ENCODE measurements at regions not wholly inside any gene's neighbourhood (a gene's known extent, or its start where the extent isn't known, plus 50 kb on each side); places are given as distances from the start of the nearest gene placed in this dataset.
A peak's percentile ranks its signal among the peaks of the same experiment; 100 is the strongest.

DNA sequence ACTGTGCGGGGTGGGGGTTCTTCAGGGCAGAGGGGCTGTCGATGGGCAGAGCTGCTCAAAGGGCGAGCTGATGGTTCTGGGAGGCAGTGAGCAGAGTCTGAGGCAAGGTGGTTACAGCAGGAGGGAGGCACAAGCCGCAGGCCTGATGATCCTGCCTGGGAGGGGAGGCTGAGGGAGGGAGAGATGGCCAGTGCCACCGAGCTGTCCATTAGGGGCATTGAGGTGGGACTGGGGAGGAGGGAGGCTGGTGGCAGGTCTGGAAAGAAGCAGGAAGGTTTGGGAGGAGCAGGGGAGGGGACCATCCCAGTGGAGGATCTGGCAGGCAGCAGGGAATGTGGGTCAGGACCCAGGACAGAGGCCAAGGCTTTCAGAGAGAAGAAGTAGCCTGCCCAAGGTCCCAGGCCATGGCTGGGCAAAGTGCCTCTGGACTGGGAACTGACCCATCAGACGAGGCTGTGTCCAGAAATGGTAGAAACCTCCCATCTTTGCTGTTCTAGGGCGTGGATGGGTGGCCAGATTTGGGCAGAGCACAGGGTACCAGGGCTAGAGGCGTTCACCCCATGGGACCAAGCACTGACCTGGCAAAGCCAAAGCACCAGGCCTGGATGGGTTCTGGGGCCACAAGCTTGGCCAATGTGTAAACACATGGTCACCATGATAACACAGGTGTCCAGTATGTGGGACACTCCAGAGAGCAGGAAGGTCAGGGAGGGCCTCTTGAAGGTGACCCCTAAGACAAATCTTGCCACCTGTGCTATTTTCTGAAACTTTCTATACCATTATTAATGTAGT, 55.5 kb downstream of the INHBB start:
- H3K27me3 Mint-ChIP-seq (ENCODE audit: insufficient read depth, low read depth) = peaks cover 12% of the 10 kb centered on the region
- no peaks in the 10 kb centered on the region for H3F3A ChIP-seq (ENCODE audit: low read depth)
- no peak overlapping the region for H3K9ac ChIP-seq
- no peak overlapping the region for H3K4me2 ChIP-seq
- H3K27me3 ChIP-seq = no peaks in the 10 kb centered on the region
- H3K9me3 Mint-ChIP-seq = no peaks in the 10 kb centered on the region
- no peak overlapping the region for H3K4me3 Mint-ChIP-seq
- no peaks in the 10 kb centered on the region for H3K4me1 ChIP-seq
- no peak overlapping the region for H2AFZ ChIP-seq (replicated peaks)
- TF ChIP-seq, protein P1, sequence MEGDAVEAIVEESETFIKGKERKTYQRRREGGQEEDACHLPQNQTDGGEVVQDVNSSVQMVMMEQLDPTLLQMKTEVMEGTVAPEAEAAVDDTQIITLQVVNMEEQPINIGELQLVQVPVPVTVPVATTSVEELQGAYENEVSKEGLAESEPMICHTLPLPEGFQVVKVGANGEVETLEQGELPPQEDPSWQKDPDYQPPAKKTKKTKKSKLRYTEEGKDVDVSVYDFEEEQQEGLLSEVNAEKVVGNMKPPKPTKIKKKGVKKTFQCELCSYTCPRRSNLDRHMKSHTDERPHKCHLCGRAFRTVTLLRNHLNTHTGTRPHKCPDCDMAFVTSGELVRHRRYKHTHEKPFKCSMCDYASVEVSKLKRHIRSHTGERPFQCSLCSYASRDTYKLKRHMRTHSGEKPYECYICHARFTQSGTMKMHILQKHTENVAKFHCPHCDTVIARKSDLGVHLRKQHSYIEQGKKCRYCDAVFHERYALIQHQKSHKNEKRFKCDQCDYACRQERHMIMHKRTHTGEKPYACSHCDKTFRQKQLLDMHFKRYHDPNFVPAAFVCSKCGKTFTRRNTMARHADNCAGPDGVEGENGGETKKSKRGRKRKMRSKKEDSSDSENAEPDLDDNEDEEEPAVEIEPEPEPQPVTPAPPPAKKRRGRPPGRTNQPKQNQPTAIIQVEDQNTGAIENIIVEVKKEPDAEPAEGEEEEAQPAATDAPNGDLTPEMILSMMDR (IDR thresholded peaks at IDR 0.05) = no peak
- no peak for TF ChIP-seq EZH2 (IDR thresholded peaks at IDR 0.05)
- TF ChIP-seq EZH2phosphoT487 (IDR thresholded peaks at IDR 0.05) = no peak
- no peaks in the 10 kb centered on the region for H3K36me3 Mint-ChIP-seq
- H3K4me3 ChIP-seq = no peak overlapping the region
- peak; percentile 21 for DNase-seq (ENCODE audit: low spot score)
- H3K27ac ChIP-seq = no peak overlapping the region
- no peaks in the 10 kb centered on the region for H3K36me3 ChIP-seq
- H3K4me1 Mint-ChIP-seq = peaks cover 9% of the 10 kb centered on the region
- H3K79me2 ChIP-seq (ENCODE audit: low read depth) = no peaks in the 10 kb centered on the region
- H3K9me3 ChIP-seq (ENCODE audit: low read depth) = no peaks in the 10 kb centered on the region
- H3K27ac Mint-ChIP-seq = no peak overlapping the region
- no peaks in the 10 kb centered on the region for H4K20me1 ChIP-seq (ENCODE audit: low read depth)

DNA sequence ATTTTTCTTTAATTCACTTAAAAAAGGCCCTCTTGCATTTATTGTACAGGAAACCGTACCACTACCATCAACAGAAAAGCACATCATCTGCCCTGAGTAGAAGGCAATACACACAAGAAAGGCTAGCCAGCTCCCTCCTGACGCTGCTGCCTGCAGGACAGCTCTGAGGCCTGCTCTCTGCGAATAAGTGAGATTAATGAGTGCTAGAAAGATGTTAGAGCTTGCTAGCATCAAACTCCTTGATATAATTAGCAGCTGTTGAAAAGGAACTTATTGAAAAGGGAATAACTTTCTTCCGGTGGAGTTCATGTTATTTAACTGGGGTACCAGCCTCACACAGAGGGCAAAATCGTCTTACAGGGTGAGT, 56.1 kb downstream of the INHBB start:
- no peaks in the 10 kb centered on the region for H3K36me3 ChIP-seq
- H3K27ac ChIP-seq = no peak overlapping the region
- H3K9ac ChIP-seq = no peak overlapping the region
- Mint-ChIP-seq H3K27me3 (ENCODE audit: insufficient read depth, low read depth) (peaks cover 12% of the 10 kb centered on the region), H3K9me3 (no peaks in the 10 kb centered on the region), H3K36me3 (no peaks in the 10 kb centered on the region), H3K27ac (no peak overlapping the region), H3K4me1 (peaks cover 9% of the 10 kb centered on the region), H3K4me3 (no peak overlapping the region)
- H3K9me3 ChIP-seq (ENCODE audit: low read depth) = no peaks in the 10 kb centered on the region
- no peaks in the 10 kb centered on the region for H3K79me2 ChIP-seq (ENCODE audit: low read depth)
- no peak overlapping the region for H3K4me2 ChIP-seq
- no peaks in the 10 kb centered on the region for H3K4me1 ChIP-seq
- H3K4me3 ChIP-seq = no peak overlapping the region
- H4K20me1 ChIP-seq (ENCODE audit: low read depth) = no peaks in the 10 kb centered on the region
- no peak overlapping the region for H2AFZ ChIP-seq (replicated peaks)
- TF ChIP-seq EZH2 (IDR thresholded peaks at IDR 0.05) (no peak), EZH2phosphoT487 (IDR thresholded peaks at IDR 0.05) (no peak)
- TF ChIP-seq, protein P1 (IDR thresholded peaks at IDR 0.05) = no peak
- DNase-seq (ENCODE audit: low spot score) = no peak
- H3F3A ChIP-seq (ENCODE audit: low read depth) = no peaks in the 10 kb centered on the region
- no peaks in the 10 kb centered on the region for H3K27me3 ChIP-seq

DNA sequence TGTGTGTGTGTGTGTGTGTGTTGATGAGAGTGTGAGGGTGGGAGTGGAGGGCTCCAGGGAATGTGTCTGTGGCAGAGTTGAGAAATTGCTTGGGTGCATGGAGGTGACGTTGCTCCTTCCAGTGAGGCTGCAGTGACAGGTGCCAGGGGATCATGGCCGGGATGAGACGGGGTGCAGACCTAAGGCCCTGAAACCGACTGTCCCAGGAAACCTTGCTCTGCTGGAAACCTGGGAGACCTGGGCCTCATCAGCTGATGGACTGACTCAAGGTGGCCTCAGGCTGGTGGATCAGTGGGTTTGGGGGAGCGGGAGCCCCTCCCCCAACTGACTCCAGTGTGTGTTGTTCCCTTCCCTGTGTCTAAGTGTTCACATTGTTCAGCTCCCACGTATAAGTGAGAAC, 56.6 kb downstream of the INHBB start:
- H3K27me3 ChIP-seq = no peaks in the 10 kb centered on the region
- H3F3A ChIP-seq (ENCODE audit: low read depth) = no peaks in the 10 kb centered on the region
- H3K79me2 ChIP-seq (ENCODE audit: low read depth) = no peaks in the 10 kb centered on the region
- Mint-ChIP-seq H3K27ac (no peak overlapping the region), H3K36me3 (no peaks in the 10 kb centered on the region), H3K4me3 (no peak overlapping the region), H3K9me3 (no peaks in the 10 kb centered on the region), H3K27me3 (ENCODE audit: insufficient read depth, low read depth) (peaks cover 12% of the 10 kb centered on the region), H3K4me1 (peaks cover 9% of the 10 kb centered on the region)
- H2AFZ ChIP-seq (replicated peaks) = no peak overlapping the region
- H3K9me3 ChIP-seq (ENCODE audit: low read depth) = no peaks in the 10 kb centered on the region
- no peaks in the 10 kb centered on the region for H4K20me1 ChIP-seq (ENCODE audit: low read depth)
- H3K27ac ChIP-seq = no peak overlapping the region
- H3K4me1 ChIP-seq = no peaks in the 10 kb centered on the region
- H3K4me2 ChIP-seq = no peak overlapping the region
- TF ChIP-seq EZH2phosphoT487 (IDR thresholded peaks at IDR 0.05) (no peak), EZH2 (IDR thresholded peaks at IDR 0.05) (no peak)
- TF ChIP-seq, protein P1 (IDR thresholded peaks at IDR 0.05) = no peak
- H3K36me3 ChIP-seq = no peaks in the 10 kb centered on the region
- H3K9ac ChIP-seq = no peak overlapping the region
- no peak for DNase-seq (ENCODE audit: low spot score)
- H3K4me3 ChIP-seq = no peak overlapping the region
